SH-SY5Y (cell line): ENCODE measurements at regions not wholly inside any gene's neighbourhood (a gene's known extent, or its start where the extent isn't known, plus 50 kb on each side); places are given as distances from the start of the nearest gene placed in this dataset.

Experiments used
- GATA2 ChIP-seq: IDR thresholded peaks from 2 replicates; pipeline ENCODE4 v1.6.1; 2011; ENCODE audit warnings: mild to moderate bottlenecking, low read depth, low read length
- GATA3 ChIP-seq: IDR thresholded peaks from 2 replicates; pipeline ENCODE4 v1.6.1; 2011; ENCODE audit warnings: low read depth, mild to moderate bottlenecking, low read length, moderate library complexity

DNA sequence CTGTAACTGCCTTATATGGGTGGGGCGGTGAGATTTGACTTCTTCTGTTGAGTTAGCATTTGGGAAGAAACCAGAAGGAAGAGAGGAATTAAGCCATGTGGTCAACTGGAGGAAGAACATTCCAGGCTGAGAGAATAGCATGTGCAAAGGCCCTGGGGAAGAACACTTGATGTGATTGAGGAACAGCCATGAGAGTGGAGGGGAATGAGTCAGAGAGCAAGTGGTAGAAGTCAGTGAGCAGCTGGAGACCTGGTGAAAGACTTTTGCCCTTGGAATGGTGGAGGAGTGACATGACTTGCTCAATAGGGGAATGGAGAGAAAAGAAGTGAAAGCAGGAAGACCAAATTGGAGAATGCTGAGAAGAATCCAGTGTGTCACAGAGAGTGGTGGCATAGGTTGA is 327.8 kb upstream of the HAND2 start:
- TF ChIP-seq GATA2 (no peak), GATA3 (no peak)
